DOHH2 (cell line): ENCODE measurements at regions not wholly inside any gene's neighbourhood (a gene's known extent, or its start where the extent isn't known, plus 50 kb on each side); places are given as distances from the start of the nearest gene placed in this dataset.

ENCODE experiments used
- H3F3A ChIP-seq: fragments of 200-600 bp; sonication (generic), shearing (Covaris generic); 2 replicates; pipeline ENCODE4 v1.6.0; 2016; ENCODE audit warnings: antibody characterized with exemption, mild to moderate bottlenecking; ENCODE audit not compliant: control insufficient read depth, insufficient read depth
- H3K27ac ChIP-seq: fragments of 200-600 bp; sonication (generic); 2 replicates; pipeline ENCODE4 v1.5.1; 2014; ENCODE audit warnings: low read depth, mild to moderate bottlenecking, low read length, moderate library complexity
- H3K27me3 ChIP-seq: fragments of 200-600 bp; sonication (generic); 2 replicates; pipeline ENCODE4 v1.6.1; 2014; ENCODE audit warnings: mild to moderate bottlenecking, low read length, mixed read lengths; ENCODE audit not compliant: control insufficient read depth
- H3K36me3 ChIP-seq: fragments of 200-600 bp; sonication (generic); 2 replicates; pipeline ENCODE4 v1.6.1; 2014; ENCODE audit warnings: mild to moderate bottlenecking, low read length, moderate library complexity, mixed read lengths; ENCODE audit not compliant: control insufficient read depth
- H3K4me1 ChIP-seq: fragments of 200-600 bp; sonication (generic); 2 replicates; pipeline ENCODE4 v1.6.1; 2014; ENCODE audit warnings: mild to moderate bottlenecking, low read length, mixed read lengths; ENCODE audit not compliant: control insufficient read depth
- H3K4me2 ChIP-seq: fragments of 200-600 bp; sonication (generic); 2 replicates; pipeline ENCODE4 v1.6.0; 2014; ENCODE audit warnings: mild to moderate bottlenecking, low read length, moderate library complexity
- H3K4me3 ChIP-seq: fragments of 200-600 bp; sonication (generic); 2 replicates; pipeline ENCODE4 v1.5.1; 2014; ENCODE audit warnings: mild to moderate bottlenecking, low read length, mixed read lengths
- H3K79me2 ChIP-seq: fragments of 200-600 bp; sonication (generic); 2 replicates; pipeline ENCODE4 v1.6.1; 2014; ENCODE audit warnings: mild to moderate bottlenecking, low read length, mixed read lengths; ENCODE audit not compliant: control insufficient read depth
- H3K9me2 ChIP-seq: fragments of 200-600 bp; sonication (generic); replicated peaks from 2 replicates; pipeline ENCODE4 v1.6.1; 2014; ENCODE audit warnings: mild to moderate bottlenecking, low read length, mixed read lengths; ENCODE audit not compliant: control insufficient read depth
- H3K9me3 ChIP-seq: fragments of 200-600 bp; sonication (generic); 2 replicates; pipeline ENCODE4 v1.6.1; 2014; ENCODE audit warnings: antibody characterized with exemption, low read length, mixed read lengths; ENCODE audit not compliant: control insufficient read depth, insufficient read depth
- H4K20me1 ChIP-seq: fragments of 200-600 bp; sonication (generic); 2 replicates; pipeline ENCODE4 v1.6.0; 2014; ENCODE audit warnings: low read depth, mild to moderate bottlenecking, antibody characterized with exemption, low read length, moderate library complexity; ENCODE audit not compliant: control insufficient read depth, insufficient read depth
- EZH2phosphoT487 ChIP-seq: fragments of 200-600 bp; sonication (generic); IDR thresholded peaks from 2 replicates; pipeline ENCODE4 v1.6.1; 2017; ENCODE audit warnings: borderline replicate concordance, mild to moderate bottlenecking, antibody characterized with exemption, low read length, moderate library complexity, mixed read lengths
- TF ChIP-seq, protein P1 (sequence below): fragments of 200-600 bp; sonication (generic); IDR thresholded peaks from one replicate; pipeline ENCODE4 v1.5.1; 2014; ENCODE audit warnings: antibody characterized with exemption, mild to moderate bottlenecking, low read depth, low read length; ENCODE audit not compliant: poor library complexity, severe bottlenecking

DNA sequence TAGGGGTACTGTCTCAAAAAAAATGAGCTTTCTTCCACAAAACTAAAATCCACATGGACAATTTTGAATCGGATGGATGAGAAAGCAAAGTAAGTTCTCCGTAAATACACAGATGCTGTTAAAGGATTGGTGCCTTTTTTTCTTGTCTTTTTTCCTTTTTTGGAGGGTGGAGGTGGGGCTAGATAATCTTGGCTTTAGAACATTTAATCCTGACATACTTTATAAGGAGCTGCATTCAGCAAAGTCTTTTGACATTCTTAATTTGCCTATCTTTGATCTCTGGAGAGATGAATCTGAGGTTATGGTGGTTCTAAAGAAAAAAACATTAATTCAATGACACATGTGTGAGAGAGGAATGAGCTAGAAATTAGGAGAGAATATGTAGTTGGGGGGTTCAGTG lies 312.3 kb upstream of the KCNJ16 start:
- peaks cover 5% of the 10 kb centered on the region; the same call in 1 of the 2 replicates for H3K4me1 ChIP-seq
- TF ChIP-seq, protein P1, sequence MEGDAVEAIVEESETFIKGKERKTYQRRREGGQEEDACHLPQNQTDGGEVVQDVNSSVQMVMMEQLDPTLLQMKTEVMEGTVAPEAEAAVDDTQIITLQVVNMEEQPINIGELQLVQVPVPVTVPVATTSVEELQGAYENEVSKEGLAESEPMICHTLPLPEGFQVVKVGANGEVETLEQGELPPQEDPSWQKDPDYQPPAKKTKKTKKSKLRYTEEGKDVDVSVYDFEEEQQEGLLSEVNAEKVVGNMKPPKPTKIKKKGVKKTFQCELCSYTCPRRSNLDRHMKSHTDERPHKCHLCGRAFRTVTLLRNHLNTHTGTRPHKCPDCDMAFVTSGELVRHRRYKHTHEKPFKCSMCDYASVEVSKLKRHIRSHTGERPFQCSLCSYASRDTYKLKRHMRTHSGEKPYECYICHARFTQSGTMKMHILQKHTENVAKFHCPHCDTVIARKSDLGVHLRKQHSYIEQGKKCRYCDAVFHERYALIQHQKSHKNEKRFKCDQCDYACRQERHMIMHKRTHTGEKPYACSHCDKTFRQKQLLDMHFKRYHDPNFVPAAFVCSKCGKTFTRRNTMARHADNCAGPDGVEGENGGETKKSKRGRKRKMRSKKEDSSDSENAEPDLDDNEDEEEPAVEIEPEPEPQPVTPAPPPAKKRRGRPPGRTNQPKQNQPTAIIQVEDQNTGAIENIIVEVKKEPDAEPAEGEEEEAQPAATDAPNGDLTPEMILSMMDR = no peak
- no peak for TF ChIP-seq EZH2phosphoT487
- H3K4me2 ChIP-seq = no peak overlapping the region
- H3K27ac ChIP-seq = no peak overlapping the region
- H3K27me3 ChIP-seq = no peaks in the 10 kb centered on the region
- no peaks in the 10 kb centered on the region for H3F3A ChIP-seq
- H3K9me2 ChIP-seq = no peaks in the 10 kb centered on the region
- no peaks in the 10 kb centered on the region for H3K9me3 ChIP-seq
- H3K4me3 ChIP-seq = no peak overlapping the region
- H4K20me1 ChIP-seq = no peaks in the 10 kb centered on the region
- H3K36me3 ChIP-seq = no peaks in the 10 kb centered on the region
- no peaks in the 10 kb centered on the region for H3K79me2 ChIP-seq

GRCh38 chr17:69763503-69763902 lies 311.5 kb upstream of the KCNJ16 start:
- Histone ChIP-seq H3K79me2 (no peaks in the 10 kb centered on the region), H4K20me1 (no peaks in the 10 kb centered on the region), H3K36me3 (no peaks in the 10 kb centered on the region), H3K27me3 (no peaks in the 10 kb centered on the region), H3K9me2 (no peaks in the 10 kb centered on the region), H3K27ac (no peak overlapping the region), H3K4me2 (no peak overlapping the region), H3F3A (no peaks in the 10 kb centered on the region), H3K4me3 (no peak overlapping the region), H3K4me1 (peaks cover 5% of the 10 kb centered on the region; the same call in 1 of the 2 replicates), H3K9me3 (no peaks in the 10 kb centered on the region)
- TF ChIP-seq, protein P1 = no peak
- no peak for TF ChIP-seq EZH2phosphoT487

GRCh38 chr17:69764146-69764545 lies 310.9 kb upstream of the KCNJ16 start:
- Histone ChIP-seq H3K79me2 (no peaks in the 10 kb centered on the region), H3K4me2 (no peak overlapping the region), H3K9me2 (no peaks in the 10 kb centered on the region), H3K4me3 (no peak overlapping the region), H3K36me3 (no peaks in the 10 kb centered on the region), H3K4me1 (peaks cover 5% of the 10 kb centered on the region; the same call in 1 of the 2 replicates), H3F3A (no peaks in the 10 kb centered on the region), H3K9me3 (no peaks in the 10 kb centered on the region), H3K27ac (no peak overlapping the region), H4K20me1 (no peaks in the 10 kb centered on the region), H3K27me3 (no peaks in the 10 kb centered on the region)
- TF ChIP-seq, protein P1 = no peak
- no peak for TF ChIP-seq EZH2phosphoT487

GRCh38 chr17:69769050-69769449 lies 306.0 kb upstream of the KCNJ16 start:
- no peaks in the 10 kb centered on the region for H3K79me2 ChIP-seq
- H3K4me1 ChIP-seq = no peaks in the 10 kb centered on the region
- no peak overlapping the region for H3K27ac ChIP-seq
- no peaks in the 10 kb centered on the region for H3K9me3 ChIP-seq
- no peak overlapping the region for H3K4me3 ChIP-seq
- no peaks in the 10 kb centered on the region for H3K9me2 ChIP-seq
- no peak overlapping the region for H3K4me2 ChIP-seq
- no peaks in the 10 kb centered on the region for H3K27me3 ChIP-seq
- H3F3A ChIP-seq = no peaks in the 10 kb centered on the region
- no peaks in the 10 kb centered on the region for H3K36me3 ChIP-seq
- TF ChIP-seq EZH2phosphoT487 = no peak
- TF ChIP-seq, protein P1 = no peak
- H4K20me1 ChIP-seq = no peaks in the 10 kb centered on the region
